Right lobe of liver (tissue), 4 donors: ENCODE measurements at regions not wholly inside any gene's neighbourhood (a gene's known extent, or its start where the extent isn't known, plus 50 kb on each side); places are given as distances from the start of the nearest gene placed in this dataset.

Experiments
- POLR2A ChIP-seq: fragments of 450-650 bp; IDR thresholded peaks from one replicate; pipeline ENCODE4 v1.6.1; 2017; ENCODE audit warnings: antibody characterized with exemption, mild to moderate bottlenecking
- TF ChIP-seq, protein P1 (sequence below), 4 donors: fragments of 200-600 bp in 3 of 4; fragments of 450-650 bp in 1 of 4; IDR thresholded peaks; one replicate each; pipeline versions ENCODE4 v1.5.1 to v1.8.0; 2016 to 2022; ENCODE audit warnings: antibody characterized with exemption in 4 of 4, mild to moderate bottlenecking in 2 of 4
- donor health status: DM: no; HTN: no; CAD: no.
- donor health status: DM: no; HTN: no; CAD: no.
- donor health status: DM: no; HTN: yes; CAD: no.

DNA sequence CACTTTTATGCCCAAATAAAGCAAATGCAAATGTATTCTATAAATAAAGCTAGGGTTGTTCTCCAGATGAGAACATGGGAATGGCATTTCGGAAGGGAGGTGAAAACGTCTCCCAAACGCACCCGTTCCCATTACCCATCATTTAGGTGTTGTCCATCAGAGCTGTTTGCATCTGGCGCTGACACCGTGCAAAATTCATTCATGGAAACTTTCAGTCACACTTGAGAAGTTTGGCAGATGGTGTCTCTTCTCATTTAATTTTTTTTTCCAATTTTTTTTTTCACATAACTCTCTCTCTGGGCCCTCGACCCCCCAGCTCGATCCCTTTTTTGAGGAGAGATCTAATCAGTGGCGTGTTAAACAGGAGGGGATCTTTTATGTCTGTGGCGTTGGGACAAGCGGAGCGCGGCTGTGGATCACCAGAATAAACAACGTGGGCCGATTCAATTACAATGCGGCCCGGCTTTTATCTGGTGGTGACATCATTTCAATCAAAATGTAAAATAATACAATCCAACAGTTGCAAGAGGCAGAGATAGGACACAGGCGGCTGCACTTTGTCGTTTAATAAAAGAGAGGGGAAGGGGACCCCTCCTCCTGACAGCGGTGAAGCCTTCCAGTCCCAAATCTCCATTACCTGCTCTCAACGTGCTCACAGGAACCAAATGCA lies 246.1 kb upstream of the IRX4 start:
- TF ChIP-seq, protein P1, sequence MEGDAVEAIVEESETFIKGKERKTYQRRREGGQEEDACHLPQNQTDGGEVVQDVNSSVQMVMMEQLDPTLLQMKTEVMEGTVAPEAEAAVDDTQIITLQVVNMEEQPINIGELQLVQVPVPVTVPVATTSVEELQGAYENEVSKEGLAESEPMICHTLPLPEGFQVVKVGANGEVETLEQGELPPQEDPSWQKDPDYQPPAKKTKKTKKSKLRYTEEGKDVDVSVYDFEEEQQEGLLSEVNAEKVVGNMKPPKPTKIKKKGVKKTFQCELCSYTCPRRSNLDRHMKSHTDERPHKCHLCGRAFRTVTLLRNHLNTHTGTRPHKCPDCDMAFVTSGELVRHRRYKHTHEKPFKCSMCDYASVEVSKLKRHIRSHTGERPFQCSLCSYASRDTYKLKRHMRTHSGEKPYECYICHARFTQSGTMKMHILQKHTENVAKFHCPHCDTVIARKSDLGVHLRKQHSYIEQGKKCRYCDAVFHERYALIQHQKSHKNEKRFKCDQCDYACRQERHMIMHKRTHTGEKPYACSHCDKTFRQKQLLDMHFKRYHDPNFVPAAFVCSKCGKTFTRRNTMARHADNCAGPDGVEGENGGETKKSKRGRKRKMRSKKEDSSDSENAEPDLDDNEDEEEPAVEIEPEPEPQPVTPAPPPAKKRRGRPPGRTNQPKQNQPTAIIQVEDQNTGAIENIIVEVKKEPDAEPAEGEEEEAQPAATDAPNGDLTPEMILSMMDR (IDR thresholded peaks at IDR 0.05) = no peak
- TF ChIP-seq POLR2A = no peak
